PC-9 (cell line): ENCODE measurements at regions not wholly inside any gene's neighbourhood (a gene's known extent, or its start where the extent isn't known, plus 50 kb on each side); places are given as distances from the start of the nearest gene placed in this dataset.

Source experiments
- BruUV-seq: library from RNA; stranded (reverse); fragments of 400-500 nt; replicated peaks from 2 replicates; lab custom pipeline; 2021; lab: Mats Ljungman, UMichigan
- CTCF ChIA-PET: fragments of 300-600 bp; sonication (Branson Sonifier 250); formaldehyde crosslinking; loops from one replicate; lab custom pipeline; 2022; ENCODE audit warnings: antibody characterized with exemption; lab: Charles Lee
- POLR2A ChIA-PET: fragments of 300-600 bp; sonication (Branson Sonifier 250); formaldehyde crosslinking; loops from one replicate; lab custom pipeline; 2022; ENCODE audit warnings: antibody characterized with exemption; ENCODE audit not compliant: unreplicated experiment; lab: Charles Lee
- DNase-seq, 2 experiments: peaks; one replicate each; pipeline versions ENCODE4 v3.0.0 to v3.0.0-alpha.2; 2015 to 2022; ENCODE audit warnings: mixed read lengths in 1 of 2
- H2AFZ ChIP-seq: fragments of 200-600 bp; sonication (generic); 2 replicates; pipeline ENCODE4 v1.8.1; 2017; ENCODE audit warnings: antibody characterized with exemption
- H3F3A ChIP-seq: fragments of 200-600 bp; sonication (generic); 2 replicates; pipeline ENCODE4 v1.8.1; 2017; ENCODE audit warnings: antibody characterized with exemption, mild to moderate bottlenecking, low read depth; ENCODE audit not compliant: insufficient read depth
- H3K27ac ChIP-seq: fragments of 200-600 bp; sonication (generic); 2 replicates; pipeline ENCODE4 v1.6.1; 2016; ENCODE audit warnings: mixed run types
- H3K27me3 ChIP-seq: fragments of 200-600 bp; sonication (generic); 2 replicates; pipeline ENCODE4 v1.6.1; 2016; ENCODE audit warnings: low read depth, mixed run types; ENCODE audit not compliant: insufficient read depth
- H3K36me3 ChIP-seq: fragments of 200-600 bp; sonication (generic); 2 replicates; pipeline ENCODE4 v1.6.1; 2016; ENCODE audit warnings: low read depth, mixed run types
- H3K4me1 ChIP-seq: fragments of 200-600 bp; sonication (generic); replicated peaks from 2 replicates; pipeline ENCODE4 v1.6.1; 2016; ENCODE audit warnings: mixed run types; ENCODE audit not compliant: insufficient read depth
- H3K4me2 ChIP-seq: fragments of 200-600 bp; sonication (generic); 2 replicates; pipeline ENCODE4 v1.6.1; 2017; ENCODE audit warnings: mixed run types
- H3K4me3 ChIP-seq: fragments of 200-600 bp; sonication (generic); 2 replicates; pipeline ENCODE4 v1.6.1; 2016; ENCODE audit warnings: mixed run types
- H3K79me2 ChIP-seq: fragments of 200-600 bp; sonication (generic); 2 replicates; pipeline ENCODE4 v1.6.1; 2017; ENCODE audit warnings: low read depth, mixed run types
- H3K9me2 ChIP-seq: fragments of 200-600 bp; sonication (generic); 2 replicates; pipeline ENCODE4 v1.8.1; 2017; ENCODE audit warnings: mild to moderate bottlenecking; ENCODE audit not compliant: insufficient read depth
- H3K9me3 ChIP-seq: fragments of 200-600 bp; sonication (generic); 2 replicates; pipeline ENCODE4 v1.8.1; 2016; ENCODE audit warnings: low read depth; ENCODE audit not compliant: insufficient read depth
- H4K20me1 ChIP-seq: fragments of 200-600 bp; sonication (generic); 2 replicates; pipeline ENCODE4 v1.8.1; 2017; ENCODE audit not compliant: insufficient read depth
- CTCF ChIP-seq: fragments of 200-600 bp; sonication (generic); conservative IDR thresholded peaks from 2 replicates; pipeline ENCODE4 v1.6.1; 2017; ENCODE audit warnings: mixed run types, antibody characterized with exemption, mild to moderate bottlenecking, moderate library complexity
- EZH2 ChIP-seq: fragments of 200-600 bp; sonication (generic); IDR thresholded peaks from 2 replicates; pipeline ENCODE4 v1.8.0; 2017; ENCODE audit warnings: antibody characterized with exemption, low read depth
- intact Hi-C: fragments of 100-400 bp; cut with micrococcal nuclease; formaldehyde crosslinking; loops from one replicate; pipeline ENCODE4 v1.10.0; 2022; ENCODE audit not compliant: unreplicated experiment

GRCh38 chr2:67625690-67626475, 228.8 kb downstream of the ETAA1 start:
- no TSS peak for BruUV-seq
- Histone ChIP-seq H3K27ac (no peak overlapping the region), H3K4me2 (no peak overlapping the region), H3K36me3 (no peaks in the 10 kb centered on the region), H3K27me3 (no peaks in the 10 kb centered on the region), H3K4me1 (no peaks in the 10 kb centered on the region), H3K79me2 (no peaks in the 10 kb centered on the region), H3K9me2 (no peaks in the 10 kb centered on the region), H3K9me3 (no peaks in the 10 kb centered on the region), H2AFZ (no peak overlapping the region), H4K20me1 (no peaks in the 10 kb centered on the region), H3K4me3 (no peak overlapping the region), H3F3A (no peaks in the 10 kb centered on the region)
- ChIA-PET POLR2A (no interaction called here), CTCF (no interaction called here)
- intact Hi-C loops: no loop called here
- no peak for DNase-seq
- TF ChIP-seq CTCF: no peak
- no peak for TF ChIP-seq EZH2

- BruUV-seq: no TSS peak
- H3K36me3 ChIP-seq: no peaks in the 10 kb centered on the region
- ChIA-PET POLR2A (no interaction called here), CTCF (no interaction called here)
- no peak overlapping the region for H3K4me2 ChIP-seq
- no peaks in the 10 kb centered on the region for H3K79me2 ChIP-seq
- H3K9me2 ChIP-seq: no peaks in the 10 kb centered on the region
- intact Hi-C loops: no loop called here
- no peaks in the 10 kb centered on the region for H3K9me3 ChIP-seq
- no peak overlapping the region for H3K27ac ChIP-seq
- no peaks in the 10 kb centered on the region for H4K20me1 ChIP-seq
- no peaks in the 10 kb centered on the region for H3K4me1 ChIP-seq
- TF ChIP-seq EZH2 (no peak), CTCF (no peak)
- DNase-seq: no peak
- no peaks in the 10 kb centered on the region for H3F3A ChIP-seq
- no peaks in the 10 kb centered on the region for H3K27me3 ChIP-seq
- H2AFZ ChIP-seq: no peak overlapping the region
- no peak overlapping the region for H3K4me3 ChIP-seq
Observed at GRCh38 chr2:67626656-67627055, 229.5 kb downstream of the ETAA1 start.

GRCh38 chr2:67627456-67628207, 230.5 kb downstream of the ETAA1 start:
- ChIA-PET CTCF (no interaction called here), POLR2A (no interaction called here)
- Histone ChIP-seq H3K36me3 (no peaks in the 10 kb centered on the region), H3K79me2 (no peaks in the 10 kb centered on the region), H3K4me2 (no peak overlapping the region), H3F3A (no peaks in the 10 kb centered on the region), H3K4me1 (no peaks in the 10 kb centered on the region), H3K9me2 (no peaks in the 10 kb centered on the region), H3K9me3 (no peaks in the 10 kb centered on the region), H3K4me3 (no peak overlapping the region), H2AFZ (no peak overlapping the region), H3K27ac (no peak overlapping the region), H3K27me3 (no peaks in the 10 kb centered on the region), H4K20me1 (no peaks in the 10 kb centered on the region)
- intact Hi-C loops: no loop called here
- BruUV-seq: no TSS peak
- TF ChIP-seq EZH2: no peak
- no peak for TF ChIP-seq CTCF
- DNase-seq: no peak
